H1 (cell line): ENCODE measurements at regions not wholly inside any gene's neighbourhood (a gene's known extent, or its start where the extent isn't known, plus 50 kb on each side); places are given as distances from the start of the nearest gene placed in this dataset.

Experiments
- GABPA ChIP-seq: IDR thresholded peaks from 2 replicates; pipeline ENCODE4 v1.6.1; 2011; ENCODE audit warnings: mild to moderate bottlenecking, low read length, moderate library complexity, borderline replicate concordance; ENCODE audit not compliant: insufficient read depth
- HDAC2 ChIP-seq, 2 experiments: fragments of 300-600 bp in 1 of 2; sonication (generic) in 1 of 2; IDR thresholded peaks; 2 replicates each; pipeline ENCODE4 v1.6.1; 2011 to 2012; ENCODE audit warnings: low read depth in 2 of 2, low read length in 2 of 2, mild to moderate bottlenecking in 2 of 2, moderate library complexity in 2 of 2, borderline replicate concordance in 1 of 2, inconsistent platforms in 1 of 2
- POLR2A ChIP-seq, 2 experiments: IDR thresholded peaks; 1 replicate in 1 of 2; 2 replicates in 1 of 2; pipeline ENCODE4 v1.6.1; 2011; ENCODE audit warnings: low read depth in 2 of 2, low read length in 2 of 2, mild to moderate bottlenecking in 2 of 2; ENCODE audit errors: control extremely low read depth in 1 of 2
- SIN3A ChIP-seq, 2 experiments: IDR thresholded peaks in 1 of 2; conservative IDR thresholded peaks in 1 of 2; 2 replicates each; pipeline ENCODE4 v1.6.1; 2011 to 2012; ENCODE audit warnings: low read length in 2 of 2, improper control_type of control experiment in 1 of 2, low read depth in 1 of 2, mild to moderate bottlenecking in 1 of 2

- TF ChIP-seq POLR2A (IDR thresholded peaks at IDR 0.05; ENCODE audit: control extremely low read depth in 1 of 2, low read depth in 2 of 2, low read length in 2 of 2) (no peak), GABPA (no peak), SIN3A (conservative IDR thresholded peaks at IDR 0.05 in 1 of 2, IDR thresholded peaks at IDR 0.05 in 1 of 2; ENCODE audit: low read depth in 1 of 2, low read length in 2 of 2) (no peak), HDAC2 (IDR thresholded peaks at IDR 0.05; ENCODE audit: borderline replicate concordance in 1 of 2, low read depth in 2 of 2, low read length in 2 of 2) (no peak)
These were observed 1476.3 kb upstream of the CADM2 start (continued) for GRCh38 chr3:83482402-83483070.
